H1 (cell line): ENCODE measurements at regions not wholly inside any gene's neighbourhood (a gene's known extent, or its start where the extent isn't known, plus 50 kb on each side); places are given as distances from the start of the nearest gene placed in this dataset.
"Not testable (repeated sequence)": the region's sequence is repeated elsewhere in the genome, so short reads cannot be mapped to it uniquely, and the experiment has no call there.

Source experiments
- CTCF ChIA-PET: fragments of 300-600 bp; sonication (Branson Sonifier 250); formaldehyde crosslinking; loops from one replicate; lab custom pipeline; 2021; ENCODE audit not compliant: partially characterized antibody; lab: Charles Lee
- POLR2A ChIA-PET: fragments of 300-600 bp; sonication (Branson Sonifier 250); formaldehyde crosslinking; loops from one replicate; lab custom pipeline; 2021; ENCODE audit warnings: inconsistent platforms; ENCODE audit not compliant: partially characterized antibody; lab: Charles Lee
- DNase-seq, 2 experiments: peaks; one replicate each; pipeline versions ENCODE4 v3.0.0 to v3.0.0-alpha.2; 2010 to 2022; ENCODE audit warnings: low spot score in 2 of 2, low read depth in 1 of 2, mixed read lengths in 1 of 2
- FAIRE-seq: peaks from 2 replicates; lab custom pipeline; 2011; peaks lifted over from hg19 to GRCh38; lab: Jason Lieb, UNC
- H2AFZ ChIP-seq: 2 replicates; pipeline ENCODE4 v1.8.1; 2012; ENCODE audit warnings: low read length, inconsistent platforms
- H2AK5ac ChIP-seq: 2 replicates; pipeline ENCODE4 v1.6.1; 2013; ENCODE audit warnings: low read depth, low read length
- H2BK120ac ChIP-seq: replicated peaks from 2 replicates; pipeline ENCODE3; 2013; ENCODE audit warnings: low read depth, low read length, inconsistent platforms
- H2BK12ac ChIP-seq: 2 replicates; pipeline ENCODE4 v1.6.1; 2013; ENCODE audit warnings: low read depth, low read length
- H2BK15ac ChIP-seq: 2 replicates; pipeline ENCODE4 v1.6.1; 2013; ENCODE audit warnings: low read length
- H2BK20ac ChIP-seq: 2 replicates; pipeline ENCODE4 v1.6.1; 2013; ENCODE audit warnings: low read length
- H2BK5ac ChIP-seq: 2 replicates; pipeline ENCODE4 v1.6.1; 2013; ENCODE audit warnings: low read depth, low read length
- H3K14ac ChIP-seq: 2 replicates; pipeline ENCODE4 v1.6.1; 2013; ENCODE audit warnings: inconsistent platforms; ENCODE audit not compliant: insufficient read length
- H3K18ac ChIP-seq: 2 replicates; pipeline ENCODE4 v1.6.1; 2013; ENCODE audit warnings: low read length; ENCODE audit errors: extremely low read depth
- H3K23ac ChIP-seq: 2 replicates; pipeline ENCODE4 v1.6.1; 2013; ENCODE audit warnings: inconsistent platforms; ENCODE audit not compliant: insufficient read length
- H3K23me2 ChIP-seq: 2 replicates; pipeline ENCODE4 v1.6.1; 2013; ENCODE audit warnings: low read depth, low read length
- H3K27ac ChIP-seq: 2 replicates; pipeline ENCODE4 v1.6.1; 2011; ENCODE audit warnings: low read depth, low read length, inconsistent platforms
- H3K27me3 ChIP-seq, 4 experiments: replicated peaks in 1 of 4; 1 replicate in 1 of 4; 2 replicates in 3 of 4; pipeline versions ENCODE4 v1.6.1 to v1.8.1; 2011 to 2013; ENCODE audit warnings: low read length in 3 of 4, mild to moderate bottlenecking in 3 of 4, inconsistent platforms in 2 of 4, mixed read lengths in 2 of 4, moderate library complexity in 1 of 4; ENCODE audit not compliant: control insufficient read depth in 3 of 4, insufficient read depth in 3 of 4; ENCODE audit errors: extremely low read depth in 1 of 4
- H3K36me3 ChIP-seq, 4 experiments: 2 replicates each; pipeline versions ENCODE4 v1.6.1 to v1.8.1; 2011 to 2013; ENCODE audit warnings: mild to moderate bottlenecking in 4 of 4, low read length in 3 of 4, moderate library complexity in 2 of 4, control low read depth in 1 of 4, inconsistent platforms in 1 of 4; ENCODE audit not compliant: insufficient read depth in 4 of 4, control insufficient read depth in 2 of 4
- H3K4ac ChIP-seq: replicated peaks from 2 replicates; pipeline ENCODE3; 2013; ENCODE audit warnings: low read length, low read depth, mixed read lengths, inconsistent platforms; ENCODE audit not compliant: insufficient read length
- H3K4me1 ChIP-seq, 4 experiments: replicated peaks in 1 of 4; 1 replicate in 1 of 4; 2 replicates in 3 of 4; pipeline versions ENCODE4 v1.6.1 to v1.8.1; 2011 to 2013; ENCODE audit warnings: low read length in 3 of 4, inconsistent platforms in 2 of 4, mixed read lengths in 1 of 4; ENCODE audit not compliant: insufficient read depth in 4 of 4, control insufficient read depth in 3 of 4
- H3K4me2 ChIP-seq, 2 experiments: 2 replicates each; pipeline versions ENCODE4 v1.6.1 to v1.8.1; 2011 to 2013; ENCODE audit warnings: low read depth in 2 of 2, low read length in 2 of 2, control low read depth in 1 of 2, inconsistent platforms in 1 of 2, mild to moderate bottlenecking in 1 of 2; ENCODE audit not compliant: insufficient read depth in 1 of 2
- H3K4me3 ChIP-seq, 4 experiments: fragments of 200-600, 300-600 bp in 1 of 4; sonication (generic), shearing (Covaris generic), sonication (Bioruptor Twin) in 1 of 4; 2 replicates each; pipeline versions ENCODE4 v1.5.1 to v1.8.1; 2011 to 2016; ENCODE audit warnings: low read length in 4 of 4, low read depth in 3 of 4, control low read depth in 2 of 4, inconsistent platforms in 2 of 4, mild to moderate bottlenecking in 2 of 4, mixed read lengths in 1 of 4, moderate library complexity in 1 of 4; ENCODE audit not compliant: insufficient read depth in 2 of 4; ENCODE audit errors: extremely low read depth in 1 of 4
- H3K56ac ChIP-seq: replicated peaks from 2 replicates; pipeline ENCODE3; 2013; ENCODE audit warnings: low read depth, mild to moderate bottlenecking, mixed read lengths, low read length, inconsistent platforms; ENCODE audit not compliant: insufficient read length
- H3K79me1 ChIP-seq: 2 replicates; pipeline ENCODE4 v1.6.1; 2013; ENCODE audit warnings: low read depth, low read length, control low read depth
- H3K79me2 ChIP-seq, 2 experiments: 2 replicates each; pipeline versions ENCODE4 v1.6.1 to v1.8.1; 2012 to 2013; ENCODE audit warnings: low read length in 2 of 2, mild to moderate bottlenecking in 2 of 2, inconsistent platforms in 1 of 2; ENCODE audit not compliant: insufficient read depth in 2 of 2, control insufficient read depth in 1 of 2
- H3K9ac ChIP-seq, 4 experiments: replicated peaks in 1 of 4; 1 replicate in 1 of 4; 2 replicates in 3 of 4; pipeline versions ENCODE4 v1.6.1 to v1.8.1; 2011 to 2013; ENCODE audit warnings: low read depth in 3 of 4, low read length in 3 of 4, control low read depth in 2 of 4, mild to moderate bottlenecking in 2 of 4, moderate library complexity in 2 of 4, inconsistent platforms in 1 of 4; ENCODE audit errors: extremely low read depth in 1 of 4
- H3K9me3 ChIP-seq, 2 experiments: 2 replicates each; pipeline versions ENCODE4 v1.6.1 to v1.8.1; 2012 to 2013; ENCODE audit warnings: mild to moderate bottlenecking in 2 of 2, moderate library complexity in 2 of 2, control low read depth in 1 of 2, inconsistent platforms in 1 of 2, low read depth in 1 of 2, low read length in 1 of 2, mixed read lengths in 1 of 2; ENCODE audit not compliant: insufficient read depth in 2 of 2
- H4K20me1 ChIP-seq, 2 experiments: replicated peaks in 1 of 2; 2 replicates each; pipeline versions ENCODE3 to v1.8.1; 2011 to 2013; ENCODE audit warnings: inconsistent platforms in 2 of 2, low read length in 2 of 2, mild to moderate bottlenecking in 1 of 2; ENCODE audit not compliant: insufficient read depth in 2 of 2, control insufficient read depth in 1 of 2
- H4K5ac ChIP-seq: 2 replicates; pipeline ENCODE4 v1.6.1; 2013; ENCODE audit warnings: low read length, low read depth, mixed read lengths, inconsistent platforms; ENCODE audit not compliant: insufficient read length
- H4K8ac ChIP-seq: 2 replicates; pipeline ENCODE4 v1.8.0; 2013; ENCODE audit warnings: mild to moderate bottlenecking, moderate library complexity, low read length, inconsistent platforms; ENCODE audit not compliant: insufficient read depth; ENCODE audit errors: extremely low read depth
- H4K91ac ChIP-seq: replicated peaks from 2 replicates; pipeline ENCODE3; 2013; ENCODE audit warnings: low read length, mixed read lengths, inconsistent platforms; ENCODE audit not compliant: insufficient read length
- WGBS, 2 experiments: shearing (Covaris generic) in 1 of 2; methylation state at CpG; one replicate each; pipeline versions ENCODE4 v1.1.6 to v1.1.7; 2013 to 2015; ENCODE audit warnings: low lambda C conversion rate in 2 of 2, mixed read lengths in 2 of 2, inconsistent platforms in 1 of 2, low coverage in 1 of 2, missing lambda C conversion rate in 1 of 2; ENCODE audit not compliant: insufficient replicate concordance in 2 of 2, insufficient coverage in 1 of 2, insufficient read length in 1 of 2; ENCODE audit errors: extremely low coverage in 1 of 2, missing lambda C conversion rate in 1 of 2; 5-methylcytosine and 5-hydroxymethylcytosine counted together

GRCh38 chr16:21513337-21513741, 86.0 kb upstream of the METTL9 start:
- H3K79me2 ChIP-seq: peaks cover 40 to 92% of the 10 kb centered on the region in 2 experiments
- H4K20me1 ChIP-seq: peaks cover 9 to 19% of the 10 kb centered on the region in 2 experiments
- H2BK20ac ChIP-seq, CTCF ChIA-PET, H3K4ac ChIP-seq, H2BK15ac ChIP-seq, H4K91ac ChIP-seq, H3K27me3 ChIP-seq, H4K5ac ChIP-seq, H3K27ac ChIP-seq, H3K9me3 ChIP-seq, H2BK12ac ChIP-seq, DNase-seq, H3K4me3 ChIP-seq, H3K23me2 ChIP-seq, H2BK5ac ChIP-seq, H4K8ac ChIP-seq, FAIRE-seq, H3K18ac ChIP-seq, H3K4me2 ChIP-seq, H3K23ac ChIP-seq, H3K14ac ChIP-seq, H3K36me3 ChIP-seq, H2AFZ ChIP-seq, H3K56ac ChIP-seq, H3K79me1 ChIP-seq, H2BK120ac ChIP-seq, H2AK5ac ChIP-seq: not testable (repeated sequence)
- POLR2A ChIA-PET: interaction anchor here (0.9 kb wide), 1 partner anchor 9 kb away, joined by 4 read pairs; no protein-coding TSS in a partner anchor
- 0 out of 7 replicates have a peak overlapping the region, but pooled peaks of 1 of the 4 experiments have one; percentile 60 for H3K9ac ChIP-seq
- H3K4me1 ChIP-seq: peaks cover 3 to 11% (median 7%) of the 10 kb centered on the region in 4 experiments; a peak in 6 of 7 replicates
- 86% methylated on average over 9 of the region's 9 CpGs; no CpG with 5 or more reads in 1 of the 2 experiments for WGBS, 2 experiments
